HepG2 (cell line): ENCODE measurements at regions not wholly inside any gene's neighbourhood (a gene's known extent, or its start where the extent isn't known, plus 50 kb on each side); places are given as distances from the start of the nearest gene placed in this dataset.

ENCODE experiments used
- ATAC-seq: fragments of 200-7000 bp; cut with Tn5 transposase; 3 replicates; pipeline ENCODE4 v1.9.1; 2020; ENCODE audit warnings: mild to moderate bottlenecking, moderate library complexity
- BruUV-seq: library from RNA; stranded (reverse); fragments of 400-500 nt; replicated peaks from 2 replicates; lab custom pipeline; 2021; lab: Mats Ljungman, UMichigan
- CTCF ChIA-PET: fragments of 300-600 bp; formaldehyde crosslinking; extraction: SDS; loops from one replicate; lab custom pipeline; 2021; ENCODE audit warnings: low total read pairs, inconsistent platforms, low intra/inter-chr PET ratio; lab: Yijun Ruan, JAX
- POLR2A ChIA-PET: fragments of 350-600 bp; sonication (Branson Sonifier 250); formaldehyde crosslinking; loops from one replicate; lab custom pipeline; 2020; ENCODE audit warnings: antibody characterized with exemption, inconsistent platforms; lab: Yijun Ruan, JAX
- DNase-seq: peaks from one replicate; pipeline ENCODE4 v3.0.0-alpha.2; 2015; ENCODE audit warnings: low spot score
- FAIRE-seq: peaks from 3 replicates; lab custom pipeline; 2011; peaks lifted over from hg19 to GRCh38; lab: Jason Lieb, UNC
- H2AFZ ChIP-seq: one replicate; pipeline ENCODE4 v1.6.1; 2011; ENCODE audit warnings: low read length, inconsistent platforms
- H3K27ac ChIP-seq: fragments of 300-600 bp; 3 replicates; pipeline ENCODE4 v1.8.0; 2011; ENCODE audit warnings: mixed run types, mild to moderate bottlenecking, mixed read lengths, low read length, inconsistent platforms; ENCODE audit not compliant: insufficient read depth; ENCODE audit errors: extremely low read length
- H3K27me3 ChIP-seq, 2 experiments: fragments of 200-600 bp in 1 of 2; 2 replicates in 1 of 2; 3 replicates in 1 of 2; pipeline versions ENCODE4 v1.6.0 to v1.8.0; 2011; ENCODE audit warnings: low read length in 2 of 2, mild to moderate bottlenecking in 2 of 2, moderate library complexity in 2 of 2, inconsistent platforms in 1 of 2; ENCODE audit not compliant: insufficient read depth in 2 of 2, control insufficient read depth in 1 of 2
- H3K36me3 ChIP-seq, 2 experiments: fragments of 200-600 bp in 1 of 2; replicated peaks in 1 of 2; 2 replicates in 1 of 2; 3 replicates in 1 of 2; pipeline versions ENCODE4 v1.5.1 to v1.8.0; 2011; ENCODE audit warnings: low read length in 2 of 2, inconsistent platforms in 1 of 2; ENCODE audit not compliant: insufficient read depth in 2 of 2, control insufficient read depth in 1 of 2
- H3K4me1 ChIP-seq: 2 replicates; pipeline ENCODE4 v1.5.1; 2012; ENCODE audit warnings: low read length, inconsistent platforms; ENCODE audit not compliant: insufficient read depth
- H3K4me2 ChIP-seq: 2 replicates; pipeline ENCODE4 v1.6.0; 2011; ENCODE audit warnings: low read depth, low read length, inconsistent platforms
- H3K4me3 ChIP-seq, 3 experiments: fragments of 200-600 bp in 1 of 3; sonication (generic), shearing (Covaris generic) in 1 of 3; replicated peaks in 1 of 3; 2 replicates each; pipeline ENCODE4 v1.5.1; 2011 to 2016; ENCODE audit warnings: low read length in 3 of 3, inconsistent platforms in 2 of 3, low read depth in 2 of 3, mild to moderate bottlenecking in 2 of 3, control low read depth in 1 of 3, mixed read lengths in 1 of 3; ENCODE audit not compliant: insufficient read depth in 1 of 3
- H3K79me2 ChIP-seq: one replicate; pipeline ENCODE4 v1.6.1; 2011; ENCODE audit warnings: low read length, inconsistent platforms; ENCODE audit not compliant: insufficient read depth
- H3K9ac ChIP-seq: 2 replicates; pipeline ENCODE4 v1.6.0; 2011; ENCODE audit warnings: mild to moderate bottlenecking, low read depth, low read length, inconsistent platforms; ENCODE audit not compliant: insufficient read depth
- H3K9me3 ChIP-seq: 2 replicates; pipeline ENCODE4 v1.5.1; 2012; ENCODE audit warnings: mild to moderate bottlenecking, low read length
- H4K20me1 ChIP-seq: 2 replicates; pipeline ENCODE4 v1.6.0; 2011; ENCODE audit warnings: inconsistent platforms, mild to moderate bottlenecking, low read length, moderate library complexity; ENCODE audit not compliant: insufficient read depth
- ETV5 ChIP-seq: IDR thresholded peaks from 2 replicates; pipeline ENCODE4 v1.6.1; 2018; ENCODE audit warnings: missing biosample characterization, missing genetic modification reagents, inconsistent platforms, borderline replicate concordance
- FOXK1 ChIP-seq: sonication (generic); formaldehyde crosslinking; IDR thresholded peaks from 2 replicates; pipeline ENCODE4 v1.4.0; 2020; ENCODE audit warnings: low read depth, missing genetic modification reagents, borderline replicate concordance
- HMGXB4 ChIP-seq, 2 experiments: sonication (generic) in 1 of 2; formaldehyde crosslinking in 1 of 2; IDR thresholded peaks; 2 replicates each; pipeline versions ENCODE4 v1.4.0 to v1.6.1; 2018 to 2020; ENCODE audit warnings: missing genetic modification reagents in 2 of 2, borderline replicate concordance in 1 of 2, low read depth in 1 of 2, mild to moderate bottlenecking in 1 of 2, missing biosample characterization in 1 of 2
- HOXA5 ChIP-seq: sonication (generic); formaldehyde crosslinking; IDR thresholded peaks from 2 replicates; pipeline ENCODE4 v1.4.0; 2020; ENCODE audit warnings: missing genetic modification reagents
- JARID2 ChIP-seq: sonication (generic); formaldehyde crosslinking; IDR thresholded peaks from 2 replicates; pipeline ENCODE4 v1.8.1; 2023; ENCODE audit warnings: missing genetic modification reagents, inconsistent platforms; ENCODE audit not compliant: insufficient replicate concordance
- KDM2A ChIP-seq: sonication (generic); formaldehyde crosslinking; IDR thresholded peaks from 2 replicates; pipeline ENCODE4 v1.4.0; 2020; ENCODE audit warnings: low read depth, missing genetic modification reagents, borderline replicate concordance
- MEIS2 ChIP-seq: sonication (generic); formaldehyde crosslinking; IDR thresholded peaks from 2 replicates; pipeline ENCODE4 v1.9.0; 2021; ENCODE audit warnings: mild to moderate bottlenecking, missing genetic modification reagents
- RXRB ChIP-seq: IDR thresholded peaks from 2 replicates; pipeline ENCODE4 v1.6.1; 2016; ENCODE audit warnings: borderline replicate concordance, missing genetic modification reagents, missing compliant biosample characterization
- SAFB2 ChIP-seq: sonication (generic); formaldehyde crosslinking; IDR thresholded peaks from 2 replicates; pipeline ENCODE4 v1.5.1; 2020; ENCODE audit warnings: missing genetic modification reagents, low read depth, mild to moderate bottlenecking, borderline replicate concordance
- SALL2 ChIP-seq: sonication (generic); formaldehyde crosslinking; IDR thresholded peaks from 2 replicates; pipeline ENCODE4 v1.8.1; 2023; ENCODE audit warnings: mild to moderate bottlenecking, missing genetic modification reagents, inconsistent platforms
- SMAD3 ChIP-seq: sonication (generic); formaldehyde crosslinking; IDR thresholded peaks from 2 replicates; pipeline ENCODE4 v1.4.0; 2020; ENCODE audit warnings: missing genetic modification reagents
- SP2 ChIP-seq: sonication (generic); formaldehyde crosslinking; IDR thresholded peaks from 2 replicates; pipeline ENCODE4 v1.5.1; 2020; ENCODE audit warnings: mild to moderate bottlenecking, missing genetic modification reagents
- ZMYM3 ChIP-seq: sonication (generic); formaldehyde crosslinking; IDR thresholded peaks from 2 replicates; pipeline ENCODE4 v1.5.1; 2020; ENCODE audit warnings: mild to moderate bottlenecking, missing genetic modification reagents
- ZNF20 ChIP-seq: sonication (generic); formaldehyde crosslinking; IDR thresholded peaks from 2 replicates; pipeline ENCODE4 v1.4.0; 2020; ENCODE audit warnings: mild to moderate bottlenecking, moderate library complexity, missing genetic modification reagents
- WGBS: methylation state at CpG from one replicate; pipeline ENCODE4 v1.1.6; 2017; ENCODE audit warnings: low lambda C conversion rate; 5-methylcytosine and 5-hydroxymethylcytosine counted together
- in situ Hi-C: cut with HindIII; loops from 2 replicates; pipeline ENCODE4 v1.10.0; 2017; ENCODE audit warnings: low pct_unique_long_range_greater_than_20kb; ENCODE audit not compliant: extremely low pct_ligation_motif_present
- intact Hi-C: fragments of 100-400 bp; cut with micrococcal nuclease; formaldehyde crosslinking; loops from one replicate; pipeline ENCODE4 v1.10.0; 2022; ENCODE audit not compliant: unreplicated experiment

- Histone ChIP-seq H3K4me2 (no peak overlapping the region), H3K4me1 (no peaks in the 10 kb centered on the region), H3K36me3 (no peaks in the 10 kb centered on the region), H3K9ac (no peak overlapping the region), H3K27me3 (no peaks in the 10 kb centered on the region), H3K9me3 (peaks cover 65% of the 10 kb centered on the region), H3K4me3 (no peak overlapping the region), H3K79me2 (no peaks in the 10 kb centered on the region), H2AFZ (no peak overlapping the region), H4K20me1 (no peaks in the 10 kb centered on the region), H3K27ac (no peak overlapping the region)
- DNase-seq (no peak), ATAC-seq (no peak), FAIRE-seq (no peak)
- in situ Hi-C loops (no loop called here), intact Hi-C loops (no loop called here)
- no peak for TF ChIP-seq ETV5
- ChIA-PET POLR2A (no interaction called here), CTCF (no interaction called here)
- BruUV-seq: no TSS peak
- WGBS: 2% methylated on average over 3 of the region's 3 CpGs
Measured at GRCh38 chr13:105307776-105308175, 1227.7 kb downstream of the EFNB2 start.

- BruUV-seq: no TSS peak
- Histone ChIP-seq H3K27ac (no peak overlapping the region), H3K27me3 (no peaks in the 10 kb centered on the region), H2AFZ (no peak overlapping the region), H3K36me3 (no peaks in the 10 kb centered on the region), H3K9me3 (peaks cover 61% of the 10 kb centered on the region)
- intact Hi-C loops (no loop called here), in situ Hi-C loops (no loop called here)
- DNase-seq: no peak
- CTCF ChIA-PET: no interaction called here
- no peak for TF ChIP-seq KDM2A (CRISPR knock-in tag)
- no peak for TF ChIP-seq JARID2 (CRISPR knock-in tag)
- no peak for TF ChIP-seq SALL2 (CRISPR knock-in tag)
- no peak for TF ChIP-seq MEIS2 (CRISPR knock-in tag)
- TF ChIP-seq HOXA5 (CRISPR knock-in tag): no peak
- no peak for TF ChIP-seq SAFB2 (CRISPR knock-in tag)
- no peak for TF ChIP-seq SMAD3 (CRISPR knock-in tag)
- TF ChIP-seq FOXK1 (CRISPR knock-in tag): no peak
- no peak for TF ChIP-seq RXRB (CRISPR knock-in tag)
- no peak for TF ChIP-seq SP2 (CRISPR knock-in tag)
- TF ChIP-seq HMGXB4 (CRISPR knock-in tag; IDR thresholded peaks at IDR 0.05; ENCODE audit: borderline replicate concordance in 1 of 2, low read depth in 1 of 2): no peak
- TF ChIP-seq ZMYM3 (CRISPR knock-in tag): no peak
- TF ChIP-seq ZNF20: no peak
- TF ChIP-seq, all 625 proteins: peak for 0
- Histone ChIP-seq H4K20me1 (no peaks in the 10 kb centered on the region), H3K4me2 (no peak overlapping the region), H3K4me1 (no peaks in the 10 kb centered on the region), H3K9ac (no peak overlapping the region), H3K4me3 (no peak overlapping the region), H3K79me2 (no peaks in the 10 kb centered on the region)
- FAIRE-seq (no peak), ATAC-seq (no peak)
- POLR2A ChIA-PET: no interaction called here
- WGBS: 6% methylated on average over 7 of the region's 7 CpGs
Measured at GRCh38 chr13:105297839-105298238, 1237.6 kb downstream of the EFNB2 start.
